ENCODE measurements at regions not wholly inside any gene's neighbourhood (a gene's known extent, or its start where the extent isn't known, plus 50 kb on each side); places are given as distances from the start of the nearest gene placed in this dataset.
"Not testable (repeated sequence)": the region's sequence is repeated elsewhere in the genome, so short reads cannot be mapped to it uniquely, and the experiment has no call there.

GRCh38 chr21:6428498-6429092 lies 4092.8 kb upstream of the TPTE start:
- H3K27ac ChIP-seq; H3K27me3 ChIP-seq (ENCODE audit: insufficient read depth, low read depth, severe bottlenecking); H3K9me3 ChIP-seq (ENCODE audit: severe bottlenecking); DNase-seq; H3K4me3 ChIP-seq (ENCODE audit: low read depth, low read length); H3K36me3 ChIP-seq: not testable (repeated sequence)

DNA sequence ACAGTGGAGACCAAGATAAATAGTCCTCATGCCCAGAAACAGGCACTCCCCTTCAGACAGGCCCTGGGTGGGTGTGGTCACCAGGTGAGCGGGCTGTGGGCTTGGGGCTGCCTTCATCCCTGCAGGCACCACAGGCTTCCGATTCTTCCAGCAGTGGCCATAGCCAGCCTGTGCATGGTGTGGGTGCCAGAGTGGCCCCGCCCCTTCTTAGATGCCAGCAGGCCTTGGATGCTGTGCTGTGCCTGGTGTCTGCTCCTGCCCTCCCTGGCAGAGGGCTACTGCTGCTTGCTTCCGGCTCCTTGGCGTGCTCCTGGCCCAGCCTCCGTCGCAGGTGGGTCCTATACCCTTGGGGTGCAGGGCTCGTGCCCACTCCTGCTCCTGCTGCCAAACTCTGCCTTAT lies 4091.5 kb upstream of the TPTE start:
- DNase-seq; H3K9me3 ChIP-seq (ENCODE audit: severe bottlenecking); H3K36me3 ChIP-seq; H3K27ac ChIP-seq; H3K27me3 ChIP-seq (ENCODE audit: insufficient read depth, low read depth, severe bottlenecking); H3K4me3 ChIP-seq (ENCODE audit: low read depth, low read length): not testable (repeated sequence)

GRCh38 chr21:6433149-6433548 lies 4088.2 kb upstream of the TPTE start:
- H3K27ac ChIP-seq; H3K36me3 ChIP-seq; DNase-seq; H3K27me3 ChIP-seq (ENCODE audit: insufficient read depth, low read depth, severe bottlenecking); H3K9me3 ChIP-seq (ENCODE audit: severe bottlenecking); H3K4me3 ChIP-seq (ENCODE audit: low read depth, low read length): not testable (repeated sequence)

- not testable (repeated sequence) for DNase-seq; H3K27ac ChIP-seq; H3K4me3 ChIP-seq (ENCODE audit: low read depth, low read length); H3K27me3 ChIP-seq (ENCODE audit: insufficient read depth, low read depth, severe bottlenecking); H3K36me3 ChIP-seq; H3K9me3 ChIP-seq (ENCODE audit: severe bottlenecking)
These were observed 4085.2 kb upstream of the TPTE start for GRCh38 chr21:6436205-6436604.

DNA sequence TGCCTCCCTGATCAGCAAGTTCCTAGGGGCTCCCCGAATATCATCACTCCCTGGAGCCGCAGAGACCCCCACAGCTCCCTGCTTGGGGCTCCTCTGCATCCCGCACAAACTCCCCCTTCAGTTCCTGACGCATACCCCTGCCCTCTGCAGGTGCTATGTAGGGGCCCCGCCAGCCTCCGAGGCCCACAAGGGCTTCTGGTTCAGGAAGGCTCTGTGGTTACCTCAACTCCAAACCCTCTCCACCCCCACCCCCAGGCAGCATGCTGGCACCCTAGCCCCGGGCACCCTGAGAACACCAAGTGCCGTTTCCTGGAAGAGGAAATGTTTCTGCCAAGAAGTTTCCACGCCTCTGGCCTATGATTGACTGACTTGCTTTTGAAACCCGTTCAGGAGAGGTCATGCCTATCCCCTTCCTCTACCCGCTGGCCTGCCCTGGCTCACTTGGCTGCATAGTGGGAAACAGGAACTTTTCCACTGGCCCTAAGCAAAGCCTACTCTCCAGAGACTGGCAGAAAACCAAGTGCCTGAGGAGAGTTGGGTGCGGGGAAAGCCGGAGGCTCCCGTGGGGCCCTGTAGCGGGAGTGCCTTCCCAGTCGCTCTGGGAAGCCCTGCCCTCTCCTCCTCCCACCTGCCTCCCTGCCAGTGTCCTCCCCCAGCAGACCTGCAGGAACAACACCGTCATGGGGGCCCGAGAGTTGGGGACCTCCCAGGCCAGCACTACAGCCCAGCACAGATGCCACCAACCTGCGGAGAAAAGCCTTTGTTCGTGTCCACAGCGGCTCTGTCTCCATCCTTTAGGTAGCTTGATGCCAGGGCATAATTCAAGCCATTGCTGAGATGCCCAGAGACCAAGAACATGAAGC lies 4084.2 kb upstream of the TPTE start:
- H3K27ac ChIP-seq, result not testable (repeated sequence)

GRCh38 chr21:6437834-6438187 lies 4083.6 kb upstream of the TPTE start:
- H3K4me3 ChIP-seq (ENCODE audit: low read depth, low read length); DNase-seq; H3K9me3 ChIP-seq (ENCODE audit: severe bottlenecking); H3K27ac ChIP-seq; H3K27me3 ChIP-seq (ENCODE audit: insufficient read depth, low read depth, severe bottlenecking); H3K36me3 ChIP-seq: not testable (repeated sequence)

More for the DNA sequence above, 4084.2 kb upstream of the TPTE start:
- not testable (repeated sequence) for DNase-seq; H3K27me3 ChIP-seq (ENCODE audit: insufficient read depth, low read depth, severe bottlenecking); H3K4me3 ChIP-seq (ENCODE audit: low read depth, low read length); H3K9me3 ChIP-seq (ENCODE audit: severe bottlenecking); H3K36me3 ChIP-seq

DNA sequence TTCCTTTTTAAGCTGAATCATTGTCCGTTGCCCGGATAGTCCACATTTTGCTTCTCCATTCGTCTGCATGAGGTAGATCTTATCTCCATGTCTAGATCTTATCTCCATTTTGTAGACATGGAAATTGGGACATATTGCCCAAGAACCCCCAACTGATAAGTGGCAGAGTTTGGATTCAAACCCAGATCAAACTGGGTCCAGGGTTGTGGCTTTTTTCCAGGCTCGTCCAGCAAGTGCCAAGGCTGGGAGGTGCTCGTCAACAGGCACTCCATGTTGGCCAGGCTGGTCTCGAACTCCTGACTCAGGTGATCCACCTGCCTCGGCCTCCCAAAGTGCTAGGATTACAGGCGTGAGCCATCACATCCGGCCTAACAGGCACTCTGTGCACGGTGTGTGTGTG lies 4082.3 kb upstream of the TPTE start:
- not testable (repeated sequence) for H3K4me3 ChIP-seq (ENCODE audit: low read depth, low read length); DNase-seq; H3K36me3 ChIP-seq; H3K27ac ChIP-seq; H3K9me3 ChIP-seq (ENCODE audit: severe bottlenecking); H3K27me3 ChIP-seq (ENCODE audit: insufficient read depth, low read depth, severe bottlenecking)

DNA sequence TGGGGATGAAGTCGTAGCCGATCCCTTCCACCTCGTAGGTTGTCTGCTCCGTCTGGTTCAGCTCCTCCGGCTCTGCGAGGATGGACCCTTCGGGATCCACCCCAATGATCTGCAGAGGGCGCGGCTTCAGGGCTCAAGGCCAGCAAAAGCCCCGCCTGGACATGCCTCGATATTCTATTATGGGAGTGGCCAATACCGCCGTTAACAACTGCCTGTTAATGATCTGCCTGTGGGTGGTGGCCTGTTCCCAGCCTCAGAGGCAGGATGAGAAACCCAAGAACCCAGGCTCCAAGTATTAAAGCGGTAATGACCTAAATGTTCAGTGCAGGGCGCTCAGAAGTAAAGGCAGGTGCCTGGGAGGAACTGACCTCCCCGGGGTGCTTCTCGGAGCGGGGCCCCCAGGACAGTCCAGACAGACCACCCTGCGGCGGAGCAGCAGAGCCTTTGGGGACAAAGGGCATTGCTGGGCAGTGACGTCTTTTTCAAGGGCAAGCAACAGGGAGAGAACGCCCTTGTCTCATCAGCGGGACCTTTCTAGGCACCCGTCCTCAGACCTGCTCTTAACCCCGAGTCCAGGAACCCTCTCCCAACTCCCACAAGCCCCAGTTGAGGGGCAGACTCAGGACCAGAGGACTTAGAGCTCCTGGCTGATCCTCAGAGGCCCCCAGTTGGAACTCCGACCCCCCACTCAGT lies 4066.6 kb upstream of the TPTE start:
- not testable (repeated sequence) for H3K36me3 ChIP-seq; H3K4me3 ChIP-seq (ENCODE audit: low read depth, low read length); H3K27me3 ChIP-seq (ENCODE audit: insufficient read depth, low read depth, severe bottlenecking); DNase-seq; H3K9me3 ChIP-seq (ENCODE audit: severe bottlenecking); H3K27ac ChIP-seq

GRCh38 chr21:6456011-6456661 lies 4065.2 kb upstream of the TPTE start:
- DNase-seq; H3K36me3 ChIP-seq; H3K27me3 ChIP-seq (ENCODE audit: insufficient read depth, low read depth, severe bottlenecking); H3K4me3 ChIP-seq (ENCODE audit: low read depth, low read length); H3K9me3 ChIP-seq (ENCODE audit: severe bottlenecking); H3K27ac ChIP-seq: not testable (repeated sequence)

GRCh38 chr21:6459761-6460160 lies 4061.6 kb upstream of the TPTE start:
- not testable (repeated sequence) for DNase-seq; H3K27ac ChIP-seq; H3K4me3 ChIP-seq (ENCODE audit: low read depth, low read length); H3K36me3 ChIP-seq; H3K27me3 ChIP-seq (ENCODE audit: insufficient read depth, low read depth, severe bottlenecking); H3K9me3 ChIP-seq (ENCODE audit: severe bottlenecking)

DNA sequence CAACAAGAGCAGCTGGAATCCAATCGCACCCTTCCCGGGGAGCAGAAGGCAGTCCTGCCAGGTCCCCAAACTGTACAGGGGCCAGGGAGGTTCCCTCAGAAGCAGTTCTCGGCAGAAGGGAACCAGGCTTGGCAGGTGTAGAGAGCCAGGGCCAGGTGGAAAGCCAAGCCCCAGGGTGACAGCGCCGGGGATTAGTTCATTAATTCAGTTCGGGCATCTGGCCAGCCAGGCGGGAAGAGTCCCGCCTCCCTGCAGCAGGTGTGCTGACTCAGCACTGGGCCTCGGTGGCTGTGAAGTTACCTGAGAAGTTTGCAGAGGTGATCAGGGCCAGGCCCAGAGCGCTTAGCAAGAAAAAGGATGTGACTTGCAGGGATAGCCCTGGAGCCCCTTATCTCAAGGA lies 4060.0 kb upstream of the TPTE start:
- H3K27ac ChIP-seq; H3K27me3 ChIP-seq (ENCODE audit: insufficient read depth, low read depth, severe bottlenecking); H3K36me3 ChIP-seq; H3K4me3 ChIP-seq (ENCODE audit: low read depth, low read length); H3K9me3 ChIP-seq (ENCODE audit: severe bottlenecking); DNase-seq: not testable (repeated sequence)

- H3K27ac ChIP-seq; H3K36me3 ChIP-seq; H3K4me3 ChIP-seq (ENCODE audit: low read depth, low read length): not testable (repeated sequence)
These were observed 4057.0 kb upstream of the TPTE start for GRCh38 chr21:6464419-6464818.

GRCh38 chr21:6466081-6466698 lies 4055.2 kb upstream of the TPTE start:
- not testable (repeated sequence) for H3K9me3 ChIP-seq (ENCODE audit: severe bottlenecking); H3K27me3 ChIP-seq (ENCODE audit: insufficient read depth, low read depth, severe bottlenecking); H3K27ac ChIP-seq; DNase-seq; H3K4me3 ChIP-seq (ENCODE audit: low read depth, low read length); H3K36me3 ChIP-seq

More at GRCh38 chr21:6464419-6464818, 4057.0 kb upstream of the TPTE start:
- DNase-seq; H3K9me3 ChIP-seq (ENCODE audit: severe bottlenecking); H3K27me3 ChIP-seq (ENCODE audit: insufficient read depth, low read depth, severe bottlenecking): not testable (repeated sequence)

GRCh38 chr21:6466707-6467106 lies 4054.7 kb upstream of the TPTE start:
- H3K27me3 ChIP-seq (ENCODE audit: insufficient read depth, low read depth, severe bottlenecking); H3K4me3 ChIP-seq (ENCODE audit: low read depth, low read length); DNase-seq; H3K9me3 ChIP-seq (ENCODE audit: severe bottlenecking); H3K27ac ChIP-seq; H3K36me3 ChIP-seq: not testable (repeated sequence)
